ENCODE measurements at regions not wholly inside any gene's neighbourhood (a gene's known extent, or its start where the extent isn't known, plus 50 kb on each side); places are given as distances from the start of the nearest gene placed in this dataset.

GRCh38 chr11:39732001-39732400 is 1727.5 kb downstream of the LRRC4C start:
- no peak for DNase-seq (ENCODE audit: low spot score)
- Histone ChIP-seq H3K27ac (ENCODE audit: low read depth, low read length, poor library complexity, severe bottlenecking) (no peak overlapping the region), H2AFZ (ENCODE audit: low read length) (no peak overlapping the region), H3K9me2 (ENCODE audit: insufficient read depth, low read length) (no peaks in the 10 kb centered on the region), H3K9me3 (ENCODE audit: low read length) (no peaks in the 10 kb centered on the region), H3K4me3 (ENCODE audit: low read depth, low read length, poor library complexity, severe bottlenecking) (no peak overlapping the region), H3K79me2 (ENCODE audit: insufficient read depth, low read depth, low read length) (no peaks in the 10 kb centered on the region), H3K4me2 (ENCODE audit: low read length) (no peak overlapping the region), H3K36me3 (ENCODE audit: insufficient read depth, low read length) (no peaks in the 10 kb centered on the region), H3K4me1 (ENCODE audit: insufficient read depth, low read length, poor library complexity, severe bottlenecking) (no peaks in the 10 kb centered on the region), H4K20me1 (ENCODE audit: insufficient read depth, low read length) (no peaks in the 10 kb centered on the region)
- POLR2A ChIA-PET = no interaction called here
- TF ChIP-seq CTCF (conservative IDR thresholded peaks at IDR 0.05; ENCODE audit: low read length) = no peak
- TF ChIP-seq EZH2phosphoT487 (IDR thresholded peaks at IDR 0.05; ENCODE audit: borderline replicate concordance, low read depth, low read length) = no peak
- CTCF ChIA-PET (ENCODE audit: unreplicated experiment) = no interaction called here
- intact Hi-C loops (cut with micrococcal nuclease; ENCODE audit: unreplicated experiment) = no loop called here
- BruUV-seq (replicated peaks) = no TSS peak

- Histone ChIP-seq H3K79me2 (ENCODE audit: insufficient read depth, low read depth, low read length) (no peaks in the 10 kb centered on the region), H3K36me3 (ENCODE audit: insufficient read depth, low read length) (no peaks in the 10 kb centered on the region), H3K9me3 (ENCODE audit: low read length) (no peaks in the 10 kb centered on the region), H3K4me3 (ENCODE audit: low read depth, low read length, poor library complexity, severe bottlenecking) (no peak overlapping the region), H3K4me2 (ENCODE audit: low read length) (no peak overlapping the region), H3K4me1 (ENCODE audit: insufficient read depth, low read length, poor library complexity, severe bottlenecking) (no peaks in the 10 kb centered on the region), H3K9me2 (ENCODE audit: insufficient read depth, low read length) (no peaks in the 10 kb centered on the region), H3K27ac (ENCODE audit: low read depth, low read length, poor library complexity, severe bottlenecking) (no peak overlapping the region), H2AFZ (ENCODE audit: low read length) (no peak overlapping the region), H4K20me1 (ENCODE audit: insufficient read depth, low read length) (no peaks in the 10 kb centered on the region)
- CTCF ChIA-PET (ENCODE audit: unreplicated experiment) = no interaction called here
- no TSS peak for BruUV-seq (replicated peaks)
- intact Hi-C loops (cut with micrococcal nuclease; ENCODE audit: unreplicated experiment) = no loop called here
- DNase-seq (ENCODE audit: low spot score) = no peak
- POLR2A ChIA-PET = interaction anchor here (0.7 kb wide), 1 partner anchor 418 kb away, joined by 3 read pairs; no protein-coding TSS in a partner anchor
- no peak for TF ChIP-seq CTCF (conservative IDR thresholded peaks at IDR 0.05; ENCODE audit: low read length)
- no peak for TF ChIP-seq EZH2phosphoT487 (IDR thresholded peaks at IDR 0.05; ENCODE audit: borderline replicate concordance, low read depth, low read length)
These were observed 1734.4 kb downstream of the LRRC4C start for GRCh38 chr11:39725081-39725480.

- 0 out of 2 replicates have a peak, but pooled peaks have one; percentile 24 for TF ChIP-seq CTCF (conservative IDR thresholded peaks at IDR 0.05; ENCODE audit: low read length)
- no peak for TF ChIP-seq EZH2phosphoT487 (IDR thresholded peaks at IDR 0.05; ENCODE audit: borderline replicate concordance, low read depth, low read length)
- ChIA-PET CTCF (ENCODE audit: unreplicated experiment) (no interaction called here), POLR2A (interaction anchor here (0.7 kb wide), 1 partner anchor 418 kb away, joined by 3 read pairs; no protein-coding TSS in a partner anchor)
- Histone ChIP-seq H3K4me3 (ENCODE audit: low read depth, low read length, poor library complexity, severe bottlenecking) (no peak overlapping the region), H3K4me2 (ENCODE audit: low read length) (no peak overlapping the region), H4K20me1 (ENCODE audit: insufficient read depth, low read length) (no peaks in the 10 kb centered on the region), H3K9me2 (ENCODE audit: insufficient read depth, low read length) (no peaks in the 10 kb centered on the region), H3K4me1 (ENCODE audit: insufficient read depth, low read length, poor library complexity, severe bottlenecking) (no peaks in the 10 kb centered on the region), H3K79me2 (ENCODE audit: insufficient read depth, low read depth, low read length) (no peaks in the 10 kb centered on the region), H3K27ac (ENCODE audit: low read depth, low read length, poor library complexity, severe bottlenecking) (no peak overlapping the region), H3K9me3 (ENCODE audit: low read length) (no peaks in the 10 kb centered on the region), H2AFZ (ENCODE audit: low read length) (no peak overlapping the region), H3K36me3 (ENCODE audit: insufficient read depth, low read length) (no peaks in the 10 kb centered on the region)
- no peak for DNase-seq (ENCODE audit: low spot score)
- no TSS peak for BruUV-seq (replicated peaks)
- intact Hi-C loops (cut with micrococcal nuclease; ENCODE audit: unreplicated experiment) = no loop called here
These were observed 1735.0 kb downstream of the LRRC4C start for GRCh38 chr11:39724404-39724803.
